Globus pallidus (tissue), 1 donor: ENCODE measurements at regions not wholly inside any gene's neighbourhood (a gene's known extent, or its start where the extent isn't known, plus 50 kb on each side); places are given as distances from the start of the nearest gene placed in this dataset.

Experiments
- DNase-seq: peaks from one replicate; pipeline ENCODE4 v3.0.0-alpha.2; 2015; ENCODE audit warnings: low spot score

GRCh38 chrX:68927178-68927577 lies 98.4 kb downstream of the EFNB1 start:
- no peak for DNase-seq

GRCh38 chrX:68923147-68923546 lies 94.3 kb downstream of the EFNB1 start:
- DNase-seq: no peak

GRCh38 chrX:68922013-68922412 lies 93.2 kb downstream of the EFNB1 start:
- DNase-seq: no peak

GRCh38 chrX:68920561-68920960 lies 91.7 kb downstream of the EFNB1 start:
- no peak for DNase-seq

- DNase-seq: no peak
Observed at GRCh38 chrX:68919707-68920106, 90.9 kb downstream of the EFNB1 start.

DNA sequence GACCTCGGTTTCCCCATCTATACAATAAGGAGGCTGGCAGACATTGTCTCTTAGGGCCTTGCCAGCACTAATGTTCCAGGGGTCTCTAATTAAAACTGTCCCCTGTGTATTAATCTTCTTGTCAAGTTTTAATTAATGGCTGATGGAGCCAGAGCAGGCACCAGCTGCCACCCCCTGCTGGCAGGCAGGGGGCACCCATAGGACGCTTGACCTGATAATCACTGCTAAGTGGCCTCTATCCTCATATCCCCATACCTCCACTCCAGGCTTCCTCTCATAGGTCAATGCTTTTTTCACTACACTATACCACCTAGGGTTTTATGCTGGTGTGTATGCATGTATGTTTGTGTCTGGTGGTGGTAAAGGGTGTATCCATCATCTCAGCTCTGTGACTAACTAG lies 89.4 kb downstream of the EFNB1 start:
- DNase-seq: no peak

DNA sequence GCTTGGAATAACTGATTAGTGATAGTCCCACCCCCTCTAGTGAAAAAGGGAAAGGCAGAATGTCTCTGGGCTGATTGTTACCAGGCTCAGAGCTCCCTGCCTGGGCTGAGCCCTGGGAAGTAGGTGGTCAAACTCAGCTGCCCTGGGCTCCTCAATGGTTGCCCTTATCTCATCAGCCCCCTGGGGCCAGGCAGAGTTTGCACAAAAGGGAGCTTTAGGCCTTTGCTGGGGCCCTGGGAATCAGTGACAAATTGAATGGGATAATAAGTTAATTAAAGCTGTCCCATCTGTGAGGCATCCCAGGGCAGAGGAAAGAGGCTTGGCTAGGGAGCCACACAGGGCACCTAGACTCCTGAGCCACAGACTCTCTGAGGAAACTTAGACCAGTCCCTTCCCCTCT lies 89.0 kb downstream of the EFNB1 start:
- no peak for DNase-seq

GRCh38 chrX:68916891-68917290 lies 88.1 kb downstream of the EFNB1 start:
- DNase-seq: no peak

DNA sequence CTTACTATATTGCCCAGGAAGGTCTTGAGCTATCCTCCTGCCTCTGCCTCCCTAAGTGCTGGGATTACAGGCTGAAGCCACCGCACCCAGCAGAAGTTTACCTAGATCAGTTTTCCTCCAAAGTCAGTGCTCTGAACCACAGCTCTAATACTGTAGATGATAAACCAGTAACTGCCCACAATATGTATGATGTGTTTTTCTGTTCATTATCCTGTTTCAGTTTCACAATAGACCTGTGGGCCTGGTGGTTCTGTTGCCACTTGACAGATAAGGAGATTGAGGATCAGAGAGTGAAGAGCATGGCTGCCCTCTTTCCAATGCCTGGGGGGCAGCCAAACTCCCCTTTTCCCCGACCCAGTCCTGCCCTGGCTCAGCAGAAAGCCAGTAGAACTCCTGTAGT lies 87.0 kb downstream of the EFNB1 start:
- no peak for DNase-seq

DNA sequence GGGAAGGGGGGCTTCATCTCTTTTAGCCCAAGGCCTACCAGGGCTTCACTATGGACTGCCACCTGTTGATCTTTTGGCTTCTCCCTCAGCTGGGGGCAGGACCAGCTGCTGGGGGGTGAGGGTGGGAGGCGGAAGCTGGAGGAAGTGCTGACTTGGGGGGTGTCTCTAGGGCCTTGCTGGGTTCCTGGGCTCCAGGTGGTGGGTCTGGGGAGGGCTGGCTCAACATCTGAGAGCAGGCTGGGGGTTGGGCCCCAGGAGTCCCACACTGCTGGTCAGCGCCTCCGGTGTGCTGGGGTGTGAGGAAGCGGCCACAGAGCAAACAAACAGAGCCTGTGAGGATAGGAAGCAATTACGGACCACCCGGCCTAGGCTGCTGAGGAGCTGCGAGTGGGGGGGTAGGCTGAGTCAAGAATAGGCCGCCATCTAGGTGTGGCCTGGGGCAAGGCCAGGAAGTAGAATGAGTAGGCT lies 85.7 kb downstream of the EFNB1 start:
- no peak for DNase-seq

DNA sequence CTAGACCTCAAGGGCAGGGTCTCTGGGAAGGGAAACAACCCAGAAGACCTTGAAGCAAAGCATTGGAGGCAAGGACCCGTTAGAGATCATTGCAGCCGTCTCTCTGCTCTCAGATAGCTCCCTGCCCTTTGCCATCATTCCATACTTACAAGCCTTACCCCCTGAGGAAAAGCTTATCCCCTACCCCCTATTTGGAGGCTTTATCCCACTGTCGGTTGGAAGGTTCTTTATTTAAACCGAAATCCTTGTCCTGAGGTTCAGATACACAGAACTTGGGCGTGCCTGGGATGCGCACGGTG lies 84.4 kb downstream of the EFNB1 start:
- no peak for DNase-seq

GRCh38 chrX:68912113-68912512 lies 83.3 kb downstream of the EFNB1 start:
- no peak for DNase-seq

DNA sequence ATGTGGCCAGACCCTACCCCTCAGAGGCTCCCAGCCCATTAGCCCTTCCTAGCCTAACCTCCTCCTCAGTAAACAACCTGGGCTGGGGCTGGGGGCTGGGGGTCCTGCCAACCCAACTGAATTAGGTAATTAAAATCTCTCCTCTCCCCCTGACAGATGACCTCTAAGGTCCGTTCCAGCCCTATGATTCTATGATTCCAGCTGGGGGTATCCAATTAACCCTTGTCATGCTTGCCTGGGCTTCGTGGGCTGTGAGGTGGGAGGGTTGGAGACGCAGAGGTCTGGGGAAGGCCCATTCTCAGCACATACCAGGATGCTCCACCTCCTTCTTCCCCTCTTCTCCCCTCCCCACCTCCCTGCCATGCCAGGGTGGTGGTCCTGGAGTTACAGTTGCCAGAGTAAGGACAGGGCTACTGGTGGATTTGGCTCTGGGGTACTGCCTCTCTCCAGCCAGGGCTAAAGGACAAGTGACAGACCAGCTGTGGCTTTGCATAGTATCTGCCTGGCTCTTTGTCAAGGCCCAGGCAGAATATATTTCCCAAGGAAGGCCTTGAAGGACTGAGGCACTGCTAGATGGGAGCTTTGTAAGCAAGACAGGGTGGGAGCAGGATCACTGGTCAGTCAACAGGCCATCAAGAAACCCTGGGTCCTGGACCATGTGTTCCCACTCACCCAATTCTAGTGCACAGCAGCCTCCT lies 82.1 kb downstream of the EFNB1 start:
- no peak for DNase-seq

DNA sequence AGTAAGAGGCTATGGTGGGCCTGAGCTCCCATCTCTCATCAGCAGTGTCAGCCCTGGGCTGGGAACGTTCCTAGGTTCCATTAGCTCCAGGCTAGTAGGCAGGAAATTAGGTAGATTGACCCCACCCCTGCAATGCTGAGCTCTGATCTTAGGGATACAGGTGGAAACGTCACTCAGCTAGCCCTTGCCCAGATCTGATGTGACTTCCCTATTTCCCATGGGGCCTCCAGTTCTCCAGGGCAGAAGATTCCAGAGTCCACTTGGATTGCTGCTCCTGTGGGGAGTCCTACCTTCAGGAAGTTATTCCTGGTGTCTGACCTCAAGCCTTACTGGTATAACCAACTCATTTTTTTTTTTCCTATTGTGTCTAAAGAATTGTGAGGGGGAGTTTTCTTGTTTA lies 81.1 kb downstream of the EFNB1 start:
- no peak for DNase-seq

DNA sequence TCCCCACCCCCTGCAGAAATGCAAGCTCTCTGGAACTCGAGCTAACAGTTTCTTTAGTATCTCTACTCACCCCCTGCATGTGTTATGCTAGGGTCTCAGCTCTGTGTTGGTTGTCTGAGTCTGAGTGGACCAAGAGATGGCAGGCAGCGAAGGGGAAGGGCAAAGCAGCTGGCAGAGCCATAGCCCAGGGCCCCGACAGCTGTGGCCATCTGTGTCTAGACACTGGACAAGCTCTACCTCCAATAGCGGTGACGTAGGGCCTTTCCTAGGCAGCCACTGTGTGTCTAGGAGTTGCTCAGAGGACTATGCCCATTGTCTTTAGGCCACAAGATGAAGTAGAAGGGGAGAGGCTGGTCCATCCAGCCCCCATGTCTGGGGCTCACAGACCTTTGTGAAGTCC lies 79.2 kb downstream of the EFNB1 start:
- DNase-seq: no peak

GRCh38 chrX:68902706-68903504 lies 74.1 kb downstream of the EFNB1 start:
- no peak for DNase-seq

DNA sequence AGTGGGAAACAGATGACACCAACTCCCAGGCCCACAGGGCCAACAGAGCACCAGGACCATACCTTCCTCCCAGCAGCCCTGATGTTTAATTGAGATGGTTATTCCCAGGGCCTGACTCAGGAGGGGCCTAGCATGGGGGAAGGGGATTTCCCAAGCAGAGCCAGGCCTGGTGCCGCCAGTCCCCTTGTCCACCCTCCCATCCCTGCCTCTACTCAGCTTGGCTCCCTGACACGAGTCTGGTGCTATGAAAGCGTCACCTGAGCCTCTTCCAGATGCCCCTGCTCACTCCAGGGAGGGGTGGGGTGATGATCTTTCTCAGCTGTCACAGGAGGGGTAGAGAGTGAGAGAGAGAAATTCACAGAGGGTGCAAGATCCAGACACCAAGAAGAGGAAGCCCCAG lies 72.7 kb downstream of the EFNB1 start:
- no peak for DNase-seq

DNA sequence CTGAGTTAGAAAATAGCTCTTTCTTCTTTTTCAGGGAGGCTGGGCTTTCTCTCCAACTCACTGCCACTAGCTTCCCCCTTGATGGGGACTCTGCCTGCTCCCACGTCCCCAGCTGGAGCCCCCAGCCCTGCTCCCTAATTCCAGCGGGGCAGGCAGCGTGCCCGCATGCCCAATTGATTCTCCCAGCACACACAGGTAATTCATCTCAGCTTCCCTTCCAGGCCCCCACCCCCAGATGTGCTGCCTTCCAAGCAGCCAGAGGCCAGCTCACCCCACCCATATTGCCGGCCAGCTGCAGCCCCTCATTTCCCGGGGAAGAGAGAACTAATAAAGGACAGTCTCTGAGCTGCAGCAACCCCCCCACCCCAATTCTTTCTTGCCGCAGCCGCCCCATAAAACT lies 69.8 kb downstream of the EFNB1 start:
- DNase-seq: no peak

DNA sequence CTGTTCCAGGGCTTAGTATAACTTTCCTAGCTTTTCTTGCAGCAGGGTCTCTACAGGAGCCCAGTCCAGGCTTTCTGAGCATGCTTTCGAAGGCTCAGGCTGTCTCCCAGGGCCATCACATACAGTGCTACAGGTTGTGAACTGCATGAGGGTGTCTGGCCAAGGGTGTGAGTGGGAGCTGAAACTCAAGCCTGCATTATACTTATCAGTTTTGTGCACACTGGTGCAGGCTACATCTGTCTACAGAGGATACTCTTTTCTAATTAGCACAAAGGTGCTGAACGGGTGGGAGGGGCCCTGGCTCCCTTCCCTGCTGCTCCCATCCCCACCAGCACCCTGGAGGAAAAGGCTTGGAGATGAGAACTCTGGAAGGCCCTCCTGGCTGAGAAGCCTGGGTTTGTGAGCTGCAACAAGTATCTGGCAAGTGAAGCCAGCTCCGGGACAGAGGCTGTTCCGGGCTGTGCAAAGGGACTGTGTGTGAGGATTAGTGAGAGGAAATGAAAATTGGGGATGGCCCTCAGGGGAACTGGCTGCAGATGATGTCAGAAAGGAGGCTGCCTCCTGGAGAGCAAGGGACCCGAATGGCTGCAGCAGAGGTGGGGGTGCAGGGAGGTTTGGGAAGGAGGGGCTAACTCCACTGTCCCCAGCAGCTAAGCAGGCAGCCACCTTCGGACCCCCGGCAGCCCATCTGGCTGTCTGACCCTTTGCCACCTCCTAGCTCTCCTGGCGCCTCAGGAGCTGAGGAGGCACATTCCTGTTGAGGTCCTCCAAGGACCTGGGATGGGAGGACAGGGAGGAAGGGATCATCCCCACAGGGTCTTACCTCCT lies 68.5 kb downstream of the EFNB1 start:
- no peak for DNase-seq

- no peak for DNase-seq
Observed at GRCh38 chrX:68896581-68896980, 67.8 kb downstream of the EFNB1 start.

DNA sequence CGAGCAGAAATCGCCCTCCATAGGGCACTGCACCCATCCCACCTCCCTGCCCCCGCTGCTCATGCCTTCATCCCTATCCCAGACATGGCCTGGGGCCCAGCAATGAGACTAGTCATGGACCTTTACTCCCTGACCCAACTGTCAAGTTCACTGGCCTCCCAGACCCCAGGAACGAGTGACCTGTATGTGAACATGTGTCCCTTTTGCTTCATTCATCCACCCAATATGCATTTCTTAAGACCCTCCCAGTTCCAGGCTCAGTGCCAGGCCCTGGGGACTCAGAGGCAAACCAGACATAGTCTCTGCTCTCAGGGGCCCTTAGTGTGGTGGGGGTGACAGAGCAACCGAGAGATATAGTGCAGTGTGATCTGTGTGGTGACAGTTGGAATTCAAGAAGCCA lies 67.0 kb downstream of the EFNB1 start:
- DNase-seq: no peak

DNA sequence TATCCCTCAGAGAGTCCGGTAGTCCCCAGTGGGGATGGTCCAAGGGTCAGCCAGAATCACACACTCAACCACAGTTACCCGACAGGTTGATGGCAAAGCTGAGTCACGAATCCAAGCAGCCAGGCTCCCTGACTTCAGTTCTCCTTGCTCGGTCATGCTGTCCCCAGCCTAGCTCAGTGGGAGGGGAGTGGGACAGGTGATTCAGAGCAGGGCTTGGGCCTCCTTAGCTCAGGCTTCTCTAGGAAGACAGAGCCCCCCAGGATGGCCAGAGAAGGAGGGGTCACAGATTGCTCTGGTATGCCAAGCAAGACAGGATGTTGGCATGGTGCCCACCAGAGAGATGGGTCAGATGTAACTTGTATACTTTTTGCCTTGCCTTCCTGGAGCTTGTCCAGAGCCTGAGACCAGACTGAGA lies 66.5 kb downstream of the EFNB1 start:
- peak; percentile 15 for DNase-seq
